HUDEP-2 (cell line): ENCODE measurements at regions not wholly inside any gene's neighbourhood (a gene's known extent, or its start where the extent isn't known, plus 50 kb on each side); places are given as distances from the start of the nearest gene placed in this dataset.
"Not testable (repeated sequence)": the region's sequence is repeated elsewhere in the genome, so short reads cannot be mapped to it uniquely, and the experiment has no call there.

Experiments used
- DNase-seq, 76 experiments: peaks; one replicate each; lab custom pipeline; 2025; ENCODE audit not compliant: unreplicated experiment in 76 of 76; lab: John Stamatoyannopoulos, UW

GRCh38 chr21:29396951-29397455 is 98.3 kb downstream of the BACH1 start:
- DNase-seq, result no peak

DNA sequence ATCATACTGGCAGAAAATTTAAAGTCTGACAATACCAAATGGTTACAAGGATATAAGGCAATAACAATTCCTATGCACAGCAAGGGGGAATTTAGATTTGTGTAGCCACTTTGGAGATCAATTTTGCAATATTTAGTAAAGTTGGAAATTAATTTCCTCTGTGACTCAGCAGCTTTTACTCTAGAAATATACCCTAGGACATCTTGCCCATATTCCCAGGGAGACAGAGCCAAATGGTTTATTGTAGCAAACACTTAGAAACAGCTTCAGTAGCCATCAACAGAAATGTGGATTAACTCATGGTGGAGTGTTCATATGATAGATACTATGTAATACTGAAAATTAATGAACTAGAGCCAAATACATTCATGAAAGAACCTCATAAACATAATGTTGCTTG is 104.6 kb downstream of the BACH1 start:
- DNase-seq, result no peak

GRCh38 chr21:29403922-29404538 is 105.3 kb downstream of the BACH1 start:
- peak in 3 of 76 experiments; percentile 2 to 8 (median 6) for DNase-seq

GRCh38 chr21:29405503-29406122 is 106.9 kb downstream of the BACH1 start:
- no peak for DNase-seq

DNA sequence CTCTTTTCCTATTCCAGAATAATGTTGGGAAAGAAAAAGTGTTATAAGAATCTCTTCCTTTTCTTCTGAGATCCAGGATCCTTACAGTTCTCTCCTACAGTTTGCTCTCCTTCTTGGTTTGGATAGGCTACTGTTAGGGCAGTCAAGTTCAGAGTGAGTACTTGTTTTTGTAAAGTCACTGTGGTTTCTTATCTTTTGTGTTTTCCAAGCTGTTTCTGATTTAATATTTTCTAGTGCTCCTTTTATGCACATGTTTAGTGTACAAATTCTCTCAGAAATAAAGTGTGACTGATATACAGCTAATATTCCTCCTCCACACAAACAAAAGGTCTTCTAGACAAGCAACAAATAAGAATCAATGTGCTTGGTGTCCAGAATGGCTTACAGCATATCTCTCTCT is 107.7 kb downstream of the BACH1 start:
- no peak for DNase-seq

GRCh38 chr21:29407571-29407970 is 108.8 kb downstream of the BACH1 start:
- DNase-seq, result no peak

GRCh38 chr21:29413683-29414082 is 115.0 kb downstream of the BACH1 start:
- peak in 1 of 76 experiments; percentile 2 for DNase-seq

GRCh38 chr21:29416268-29416667 is 117.5 kb downstream of the BACH1 start:
- DNase-seq, result no peak

DNA sequence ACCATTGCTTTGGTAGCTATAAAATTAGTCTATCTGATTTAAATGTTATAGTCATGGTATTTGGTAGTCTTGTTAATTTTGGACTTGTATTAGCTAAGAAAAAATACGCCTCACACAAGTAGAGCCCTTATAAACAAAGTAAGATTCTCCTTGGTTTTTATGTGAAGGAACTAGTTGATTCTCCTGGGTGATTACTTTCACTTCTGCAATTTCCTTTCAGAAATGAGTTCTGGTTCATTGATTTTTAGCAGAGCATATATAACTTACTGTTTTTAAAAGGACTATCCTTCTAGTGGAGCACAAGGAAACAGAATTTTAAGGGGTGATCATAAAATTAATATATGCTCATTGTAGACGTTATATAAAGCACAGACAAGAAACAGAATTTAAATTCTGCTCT is 120.1 kb downstream of the BACH1 start:
- no peak for DNase-seq

DNA sequence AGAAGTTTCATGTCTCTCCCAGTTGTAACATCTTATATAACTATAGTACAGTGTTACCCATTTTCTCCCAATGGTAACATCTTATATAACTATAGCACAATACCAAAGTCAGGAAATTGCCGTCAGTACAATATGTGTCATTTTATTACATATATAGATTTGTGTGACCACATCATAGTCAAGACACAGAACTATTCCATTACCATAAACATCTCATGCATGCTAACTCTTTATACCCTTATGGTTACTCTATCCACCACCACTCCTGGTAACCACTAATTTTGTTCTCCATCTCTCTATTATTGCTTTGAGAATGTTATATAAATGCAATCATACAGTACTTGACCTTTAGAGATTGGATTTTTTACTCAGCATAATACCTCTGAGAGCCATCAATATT is 120.7 kb downstream of the BACH1 start:
- DNase-seq, result no peak

DNA sequence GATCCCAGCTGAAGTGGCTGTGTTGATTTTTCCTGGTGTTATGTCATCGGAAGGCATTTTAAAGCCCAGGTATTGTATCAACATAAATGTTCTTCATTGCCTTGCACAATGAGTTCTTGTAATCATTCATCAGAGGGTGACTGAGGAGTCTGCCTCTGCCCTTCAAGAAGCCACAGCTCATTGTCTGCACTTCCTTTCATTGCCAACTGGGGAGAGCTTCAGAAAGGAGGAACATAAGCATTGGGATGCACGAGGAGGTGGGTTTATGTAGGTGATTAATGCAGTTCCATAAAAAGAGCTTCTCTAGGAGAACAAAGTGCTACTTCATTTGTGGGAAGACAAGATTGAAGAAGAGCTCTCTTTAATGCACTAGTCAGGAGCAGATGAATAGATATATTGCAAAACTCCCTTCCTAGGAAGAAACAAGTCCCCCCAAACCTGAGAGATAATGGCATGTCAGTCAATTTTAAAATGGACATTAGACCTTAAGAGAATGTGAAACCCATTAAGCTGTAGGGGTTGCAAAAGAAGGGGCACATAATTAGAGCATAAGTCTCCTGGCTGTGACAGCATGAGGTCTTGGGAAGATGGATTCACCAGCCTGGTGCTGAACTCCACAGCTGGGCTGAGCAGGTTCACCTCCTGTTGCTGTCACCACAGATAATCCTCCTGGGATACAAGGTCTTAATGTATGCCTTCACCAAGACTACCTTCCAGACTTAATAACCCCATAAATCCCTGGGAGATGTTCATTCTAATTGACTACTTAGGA is 124.6 kb downstream of the BACH1 start:
- DNase-seq, result no peak

DNA sequence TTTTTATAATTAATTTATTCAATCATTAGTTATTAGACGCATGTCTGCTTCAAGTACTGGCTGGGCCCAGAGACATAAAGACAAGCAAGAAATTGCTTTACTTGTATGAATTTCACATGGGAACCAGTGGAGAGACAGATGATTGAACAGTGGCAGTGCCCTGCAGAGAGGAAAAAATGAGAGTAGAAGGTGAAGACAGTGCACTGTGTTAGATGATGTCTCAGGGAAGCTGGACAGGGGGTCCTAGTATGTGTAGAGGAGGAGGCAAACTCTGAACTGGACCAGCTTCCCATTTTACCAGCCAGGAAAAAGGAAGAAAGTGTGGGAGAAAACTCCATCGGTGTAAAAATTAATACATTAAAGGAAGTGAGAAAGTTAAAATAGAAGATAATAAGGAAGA is 126.0 kb downstream of the BACH1 start:
- DNase-seq, result no peak

DNA sequence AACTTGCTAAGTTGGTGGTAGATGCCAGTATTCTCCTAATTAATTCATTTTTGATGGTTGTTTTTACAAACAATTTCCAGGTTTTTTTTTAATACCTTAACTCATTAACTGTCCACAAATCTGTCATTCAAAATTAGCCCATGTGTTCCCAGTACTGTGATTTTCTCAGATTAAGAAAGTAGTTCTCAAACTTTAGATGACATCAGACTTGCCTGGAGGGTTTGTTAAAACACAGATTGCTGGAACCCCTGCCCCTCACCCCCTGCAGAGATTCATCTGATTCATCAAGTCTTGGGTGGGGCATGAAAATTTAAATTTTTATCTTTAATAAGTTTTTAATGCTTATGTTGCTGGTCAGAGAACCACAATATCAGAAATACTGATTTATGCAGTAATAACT is 130.5 kb downstream of the BACH1 start:
- no peak for DNase-seq

DNA sequence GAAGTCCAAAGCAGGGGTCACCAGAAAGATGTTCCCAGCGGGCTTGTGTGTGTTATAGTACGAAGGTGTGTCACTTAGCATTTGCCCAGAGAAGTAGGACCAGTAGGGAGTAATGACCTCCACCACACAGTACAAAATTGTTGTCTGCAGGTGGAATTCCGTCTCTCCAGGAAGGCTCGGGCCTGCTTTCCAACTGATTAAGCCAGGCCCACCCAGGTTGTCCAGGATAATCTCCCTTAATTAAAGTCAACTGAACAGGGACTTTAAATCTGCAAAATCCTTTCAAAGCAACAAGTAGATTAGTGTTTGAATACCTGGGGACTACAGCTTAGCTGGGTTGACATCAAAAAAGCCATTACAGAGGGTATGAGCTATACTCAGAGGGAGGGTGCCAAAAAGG is 131.3 kb downstream of the BACH1 start:
- no peak for DNase-seq

DNA sequence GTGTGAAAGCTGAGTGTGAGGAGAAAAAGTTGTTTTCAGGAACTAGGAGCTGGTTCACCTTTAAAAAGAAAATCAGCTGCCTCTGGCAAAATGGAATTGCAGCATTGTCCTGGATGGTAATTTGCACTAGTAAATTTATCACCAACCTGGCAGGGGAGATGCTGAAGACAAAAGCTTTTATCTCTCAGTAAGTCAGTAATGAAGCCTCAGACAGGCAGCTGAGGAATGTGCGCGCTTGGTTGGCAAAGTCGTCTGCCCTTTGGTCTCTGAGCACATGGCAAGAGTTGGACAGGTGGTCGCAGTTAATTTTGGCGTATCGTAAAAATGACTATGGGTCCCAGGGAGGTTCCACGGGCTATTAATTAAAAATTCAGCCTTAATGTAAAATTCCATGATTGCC is 131.9 kb downstream of the BACH1 start:
- no peak for DNase-seq

GRCh38 chr21:29431178-29431577 is 132.5 kb downstream of the BACH1 start:
- no peak for DNase-seq

- DNase-seq, result no peak
Observed at GRCh38 chr21:29431680-29432079, 133.0 kb downstream of the BACH1 start.

- DNase-seq, result no peak
Observed at GRCh38 chr21:29433366-29434059, 134.8 kb downstream of the BACH1 start.

DNA sequence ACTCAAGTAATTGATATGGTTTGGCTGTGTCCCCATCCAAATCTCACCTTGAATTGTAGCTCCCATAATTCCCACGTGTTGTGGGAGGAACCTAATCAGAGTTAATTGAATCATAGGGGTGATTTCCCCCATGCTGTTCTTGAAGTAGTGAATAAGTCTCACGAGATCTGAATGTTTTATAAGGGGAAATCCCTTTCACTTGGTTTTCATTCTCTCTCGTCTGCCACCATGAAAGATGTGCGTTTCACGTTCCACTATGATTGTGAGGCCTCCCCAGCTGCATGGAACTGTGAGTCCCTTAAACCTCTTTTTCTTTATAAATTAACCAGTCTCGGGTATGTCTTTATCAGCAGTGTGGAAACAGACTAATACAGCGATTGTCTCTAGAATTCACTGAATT is 135.4 kb downstream of the BACH1 start:
- DNase-seq, result no peak

- not testable (repeated sequence) for DNase-seq
Observed at GRCh38 chr21:29434982-29435381, 136.3 kb downstream of the BACH1 start.

- no peak for DNase-seq
Observed at GRCh38 chr21:29436143-29436542, 137.4 kb downstream of the BACH1 start.
